ENCODE measurements at regions not wholly inside any gene's neighbourhood (a gene's known extent, or its start where the extent isn't known, plus 50 kb on each side); places are given as distances from the start of the nearest gene placed in this dataset.
A peak's percentile ranks its signal among the peaks of the same experiment; 100 is the strongest.
"Not testable (repeated sequence)": the region's sequence is repeated elsewhere in the genome, so short reads cannot be mapped to it uniquely, and the experiment has no call there.

DNA sequence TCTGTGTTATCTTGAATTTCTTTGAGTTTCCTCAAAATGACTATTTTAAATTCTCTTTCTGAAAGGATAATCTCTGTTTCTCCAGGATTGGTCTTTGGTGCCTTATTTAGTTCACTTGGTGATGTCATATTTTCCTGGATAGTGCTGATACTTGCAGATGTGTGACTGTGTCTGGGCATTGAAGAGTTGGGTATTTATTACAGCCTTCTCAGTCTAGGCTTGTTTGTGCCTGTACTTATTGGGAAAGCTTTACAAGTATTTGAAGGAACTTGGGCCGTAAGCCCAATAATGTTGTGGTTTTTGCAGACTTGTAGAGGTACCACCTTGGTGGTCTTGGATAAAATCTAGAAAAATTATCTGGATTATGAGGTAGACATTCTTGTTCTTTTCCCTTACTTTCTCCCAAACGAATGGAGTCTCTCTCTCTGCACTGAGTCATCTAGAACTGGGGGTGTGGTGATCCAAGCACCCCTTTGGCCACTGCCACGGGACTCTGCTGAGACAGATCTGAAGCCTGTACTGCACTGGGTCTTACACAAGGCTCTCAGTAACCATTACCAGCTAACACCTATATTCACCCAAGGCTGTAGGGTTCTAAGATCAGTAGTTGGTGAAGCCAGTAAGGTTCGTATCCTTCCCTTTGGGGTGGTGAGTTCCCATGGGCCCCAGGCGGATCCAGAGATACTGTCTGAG, 703.7 kb upstream of the MGAT4C start:
- Histone ChIP-seq H3K4me1 (ENCODE audit: low read depth) (no peaks in the 10 kb centered on the region), H3K9me3 (ENCODE audit: low read depth) (no peaks in the 10 kb centered on the region), H3K27me3 (no peaks in the 10 kb centered on the region), H3K4me3 (no peak overlapping the region), H3K27ac (no peak overlapping the region), H3K36me3 (no peaks in the 10 kb centered on the region)
- no peak for TF ChIP-seq CTCF (IDR thresholded peaks at IDR 0.05; ENCODE audit: low read depth, low read length)
- DNase-seq (ENCODE audit: low read depth in 1 of 2, low spot score in 1 of 2): no peak

DNA sequence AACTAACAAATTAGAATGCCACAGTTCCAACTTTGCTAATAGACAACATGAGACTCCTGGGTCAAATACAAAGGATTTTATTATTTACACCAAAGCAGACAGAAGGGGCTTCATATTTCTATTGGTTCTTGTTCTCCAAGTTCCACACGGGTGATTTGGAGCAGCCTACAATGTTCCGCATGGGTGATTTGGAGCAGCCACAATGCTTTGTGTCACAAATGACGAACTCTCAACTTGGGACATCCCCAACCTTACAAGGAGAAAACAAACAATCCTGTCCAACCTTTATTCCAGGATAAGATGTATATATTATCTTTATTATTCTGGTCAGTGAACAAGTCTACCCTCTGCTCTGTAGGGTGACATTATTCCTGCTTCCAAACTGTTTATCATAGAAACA, 694.3 kb upstream of the MGAT4C start:
- TF ChIP-seq CTCF (IDR thresholded peaks at IDR 0.05; ENCODE audit: low read depth, low read length): no peak
- no peak overlapping the region for H3K27ac ChIP-seq
- H3K27me3 ChIP-seq: no peaks in the 10 kb centered on the region
- DNase-seq (ENCODE audit: low read depth in 1 of 2, low spot score in 1 of 2): no peak
- H3K4me3 ChIP-seq: no peak overlapping the region
- H3K9me3 ChIP-seq (ENCODE audit: low read depth): no peaks in the 10 kb centered on the region
- H3K36me3 ChIP-seq: no peaks in the 10 kb centered on the region
- H3K4me1 ChIP-seq (ENCODE audit: low read depth): no peaks in the 10 kb centered on the region

DNA sequence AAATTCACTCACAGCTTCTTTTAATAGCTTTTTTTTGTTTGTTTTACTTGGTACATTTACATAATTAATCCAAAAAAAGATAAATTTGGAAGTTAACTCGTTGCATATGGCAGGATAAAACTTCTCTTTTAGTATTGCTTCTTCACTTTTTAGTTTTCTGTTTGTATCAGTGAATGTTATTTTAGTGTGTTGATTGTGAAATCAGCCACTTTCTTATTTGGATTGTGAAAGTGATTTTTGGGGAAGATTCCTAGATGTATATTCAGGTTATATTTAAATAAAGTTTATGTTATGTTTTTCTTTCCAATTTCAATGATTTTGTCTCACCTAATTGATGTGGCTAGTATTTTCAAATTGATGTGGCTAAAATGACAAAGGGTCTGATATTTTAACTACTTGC, 693.9 kb upstream of the MGAT4C start:
- H3K9me3 ChIP-seq (ENCODE audit: low read depth): no peaks in the 10 kb centered on the region
- no peaks in the 10 kb centered on the region for H3K36me3 ChIP-seq
- no peak overlapping the region for H3K4me3 ChIP-seq
- peak in 1 of 2 donors; percentile 4 for DNase-seq (ENCODE audit: low read depth in 1 of 2, low spot score in 1 of 2)
- no peak for TF ChIP-seq CTCF (IDR thresholded peaks at IDR 0.05; ENCODE audit: low read depth, low read length)
- H3K27ac ChIP-seq: no peak overlapping the region
- no peaks in the 10 kb centered on the region for H3K27me3 ChIP-seq
- H3K4me1 ChIP-seq (ENCODE audit: low read depth): no peaks in the 10 kb centered on the region

DNA sequence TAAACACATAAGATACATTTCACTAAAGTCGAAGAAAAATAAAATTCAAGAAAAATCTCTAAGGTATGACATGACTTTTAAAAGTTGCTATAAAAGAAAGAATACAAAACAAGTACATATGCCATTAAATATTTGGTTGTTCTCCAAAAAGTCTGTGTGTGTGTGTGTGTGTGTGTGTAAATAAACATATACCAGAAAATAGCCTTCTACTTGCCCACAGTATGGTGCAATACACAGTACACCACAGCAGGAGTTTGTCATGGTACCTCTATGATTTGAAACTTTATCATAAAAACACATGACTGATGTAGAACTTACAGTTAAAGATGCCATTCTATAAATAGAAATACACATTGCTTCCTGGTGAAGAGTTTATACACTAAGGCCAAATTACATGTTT, 692.7 kb upstream of the MGAT4C start:
- no peaks in the 10 kb centered on the region for H3K27me3 ChIP-seq
- no peaks in the 10 kb centered on the region for H3K36me3 ChIP-seq
- TF ChIP-seq CTCF (IDR thresholded peaks at IDR 0.05; ENCODE audit: low read depth, low read length): no peak
- H3K4me3 ChIP-seq: no peak overlapping the region
- H3K9me3 ChIP-seq (ENCODE audit: low read depth): no peaks in the 10 kb centered on the region
- DNase-seq (ENCODE audit: low read depth in 1 of 2, low spot score in 1 of 2): peak in 1 of 2 donors; percentile 52
- H3K4me1 ChIP-seq (ENCODE audit: low read depth): no peaks in the 10 kb centered on the region
- no peak overlapping the region for H3K27ac ChIP-seq

GRCh38 chr12:86945685-86946196, 689.5 kb upstream of the MGAT4C start:
- TF ChIP-seq CTCF (IDR thresholded peaks at IDR 0.05; ENCODE audit: low read depth, low read length): no peak
- Histone ChIP-seq H3K27ac (no peak overlapping the region), H3K4me1 (ENCODE audit: low read depth) (no peaks in the 10 kb centered on the region), H3K36me3 (no peaks in the 10 kb centered on the region), H3K9me3 (ENCODE audit: low read depth) (no peaks in the 10 kb centered on the region), H3K4me3 (no peak overlapping the region), H3K27me3 (no peaks in the 10 kb centered on the region)
- DNase-seq (ENCODE audit: low read depth in 1 of 2, low spot score in 1 of 2): no peak

DNA sequence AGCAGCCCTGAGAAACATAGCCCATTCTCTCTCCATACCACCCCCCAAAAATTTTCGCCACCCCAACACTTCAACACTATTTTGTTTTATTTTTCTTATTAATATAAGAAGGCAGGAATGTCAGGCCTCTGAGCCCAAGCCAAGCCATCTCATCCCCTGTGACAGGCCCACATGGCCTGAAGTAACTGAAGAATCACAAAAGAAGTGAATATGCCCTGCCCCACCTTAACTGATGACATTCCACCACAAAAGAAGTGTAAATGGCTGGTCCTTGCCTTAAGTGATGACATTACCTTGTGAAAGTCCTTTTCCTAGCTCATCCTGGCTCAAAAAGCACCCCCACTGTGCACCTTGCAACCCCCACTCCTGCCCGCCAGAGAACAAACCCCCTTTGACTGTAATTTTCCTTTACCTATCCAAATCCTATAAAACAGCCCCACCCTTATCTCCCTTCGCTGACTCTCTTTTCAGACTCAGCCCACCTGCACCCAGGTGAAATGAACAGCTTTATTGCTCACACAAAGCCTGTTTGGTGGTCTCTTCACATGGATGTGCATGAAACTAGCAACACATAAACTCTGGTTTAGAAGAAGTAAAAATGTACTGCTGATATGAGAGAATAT, 688.1 kb upstream of the MGAT4C start:
- not testable (repeated sequence) for H3K36me3 ChIP-seq; H3K27me3 ChIP-seq; H3K4me3 ChIP-seq; DNase-seq (ENCODE audit: low read depth in 1 of 2, low spot score in 1 of 2); H3K9me3 ChIP-seq (ENCODE audit: low read depth); H3K4me1 ChIP-seq (ENCODE audit: low read depth); H3K27ac ChIP-seq
